PC-3 (cell line): ENCODE measurements at regions not wholly inside any gene's neighbourhood (a gene's known extent, or its start where the extent isn't known, plus 50 kb on each side); places are given as distances from the start of the nearest gene placed in this dataset.

Experiments
- ATAC-seq: fragments of 200-7000 bp; cut with Tn5 transposase; 2 replicates; pipeline ENCODE4 v1.9.1; 2020; ENCODE audit warnings: mild to moderate bottlenecking, moderate library complexity
- BruUV-seq: library from RNA; stranded (reverse); fragments of 400-500 nt; replicated peaks from 2 replicates; lab custom pipeline; 2021; lab: Mats Ljungman, UMichigan
- CTCF ChIA-PET: fragments of 300-600 bp; sonication (Branson Sonifier 250); formaldehyde crosslinking; loops from one replicate; lab custom pipeline; 2022; ENCODE audit warnings: antibody characterized with exemption; lab: Charles Lee
- POLR2A ChIA-PET: fragments of 300-600 bp; sonication (Branson Sonifier 250); formaldehyde crosslinking; loops from one replicate; lab custom pipeline; 2022; ENCODE audit warnings: antibody characterized with exemption; ENCODE audit not compliant: unreplicated experiment; lab: Charles Lee
- DNase-seq: peaks from one replicate; pipeline ENCODE4 v3.0.0-alpha.2; 2015
- H2AFZ ChIP-seq: fragments of 300-600 bp; sonication (generic); 2 replicates; pipeline ENCODE4 v1.6.0; 2016; ENCODE audit warnings: antibody characterized with exemption, low read length
- H3F3A ChIP-seq: fragments of 300-600 bp; sonication (generic); one replicate; pipeline ENCODE4 v1.6.0; 2017; ENCODE audit warnings: antibody characterized with exemption, low read length, control low read depth, mild to moderate bottlenecking; ENCODE audit not compliant: unreplicated experiment
- H3K27ac ChIP-seq: fragments of 300-600 bp; sonication (generic); 2 replicates; pipeline ENCODE4 v1.5.1; 2016; ENCODE audit warnings: mild to moderate bottlenecking, low read length
- H3K27me3 ChIP-seq: fragments of 300-600 bp; sonication (generic); 2 replicates; pipeline ENCODE4 v1.6.1; 2016; ENCODE audit warnings: low read length, mixed read lengths
- H3K36me3 ChIP-seq: fragments of 300-600 bp; sonication (generic); 2 replicates; pipeline ENCODE4 v1.6.1; 2016; ENCODE audit warnings: low read depth, mixed run types, low read length, mixed read lengths
- H3K4me1 ChIP-seq: fragments of 300-600 bp; sonication (generic); 2 replicates; pipeline ENCODE4 v1.5.1; 2016; ENCODE audit warnings: low read length; ENCODE audit not compliant: insufficient read depth
- H3K4me2 ChIP-seq: fragments of 300-600 bp; sonication (generic); 2 replicates; pipeline ENCODE4 v1.6.0; 2016; ENCODE audit warnings: low read length
- H3K4me3 ChIP-seq: fragments of 300-600 bp; sonication (generic); 2 replicates; pipeline ENCODE4 v1.5.1; 2016; ENCODE audit warnings: mild to moderate bottlenecking, low read length, mixed read lengths
- H3K79me2 ChIP-seq: fragments of 300-600 bp; sonication (generic); 2 replicates; pipeline ENCODE4 v1.6.1; 2017; ENCODE audit warnings: low read length, mixed read lengths
- H3K9ac ChIP-seq: fragments of 300-600 bp; sonication (generic); 2 replicates; pipeline ENCODE4 v1.6.0; 2016; ENCODE audit warnings: mild to moderate bottlenecking, low read length
- H3K9me2 ChIP-seq: fragments of 300-600 bp; sonication (generic); replicated peaks from 2 replicates; pipeline ENCODE4 v1.6.1; 2016; ENCODE audit warnings: mixed run types, low read length, mixed read lengths
- H3K9me3 ChIP-seq: fragments of 300-600 bp; sonication (generic); 2 replicates; pipeline ENCODE4 v1.6.1; 2016; ENCODE audit warnings: low read length, mixed read lengths
- H4K20me1 ChIP-seq: fragments of 300-600 bp; sonication (generic); 2 replicates; pipeline ENCODE4 v1.6.1; 2016; ENCODE audit warnings: low read length, mixed read lengths
- EZH2 ChIP-seq: fragments of 300-600 bp; sonication (generic); IDR thresholded peaks from one replicate; pipeline ENCODE4 v1.6.1; 2017; ENCODE audit warnings: antibody characterized with exemption, mild to moderate bottlenecking, low read length; ENCODE audit not compliant: unreplicated experiment
- EZH2phosphoT487 ChIP-seq: fragments of 300-600 bp; sonication (generic); IDR thresholded peaks from 2 replicates; pipeline ENCODE4 v1.6.1; 2018; ENCODE audit warnings: mild to moderate bottlenecking, antibody characterized with exemption, low read length, borderline replicate concordance
- intact Hi-C: fragments of 100-400 bp; cut with micrococcal nuclease; formaldehyde crosslinking; loops from 2 replicates; pipeline ENCODE4 v1.9.0; 2023
- TF ChIP-seq, protein P1 (sequence below): fragments of 300-600 bp; sonication (generic); conservative IDR thresholded peaks from 2 replicates; pipeline ENCODE4 v1.5.1; 2017; ENCODE audit warnings: antibody characterized with exemption, low read depth, mild to moderate bottlenecking, low read length

DNA sequence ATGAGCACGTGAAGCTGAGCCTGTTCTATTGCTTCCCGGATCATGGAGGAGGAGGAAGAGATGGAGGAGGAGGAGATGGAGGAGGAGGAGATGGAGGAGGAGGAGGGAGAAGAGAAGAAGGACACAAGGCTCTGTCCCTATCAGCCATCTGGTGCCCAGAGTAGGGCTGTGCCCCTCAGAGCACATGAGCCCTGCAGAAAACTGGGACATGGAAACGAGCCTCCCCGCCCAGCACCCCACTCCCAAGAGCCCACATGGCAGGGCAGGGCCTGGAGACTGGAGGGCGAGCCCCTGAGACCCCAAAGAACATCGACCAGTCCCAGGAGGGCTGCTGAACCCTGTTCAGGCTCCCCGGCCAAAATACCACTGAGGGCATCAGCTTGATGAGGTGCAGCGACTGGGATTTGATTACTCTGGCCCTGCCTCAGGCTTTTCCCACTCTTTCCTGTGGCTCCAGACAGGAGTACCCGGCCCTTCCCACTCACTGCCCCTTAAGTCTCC lies 285.6 kb downstream of the UACA start:
- Histone ChIP-seq H3K9me3 (no peaks in the 10 kb centered on the region), H3K36me3 (no peaks in the 10 kb centered on the region), H3K27ac (no peak overlapping the region), H3K9ac (no peak overlapping the region), H3K4me1 (peaks cover 22% of the 10 kb centered on the region), H3K27me3 (no peaks in the 10 kb centered on the region), H2AFZ (no peak overlapping the region), H3F3A (peaks cover 4% of the 10 kb centered on the region), H3K4me2 (no peak overlapping the region), H3K4me3 (no peak overlapping the region), H3K79me2 (no peaks in the 10 kb centered on the region), H4K20me1 (no peaks in the 10 kb centered on the region), H3K9me2 (no peaks in the 10 kb centered on the region)
- no TSS peak for BruUV-seq
- ChIA-PET CTCF (no interaction called here), POLR2A (no interaction called here)
- no peak for TF ChIP-seq EZH2
- TF ChIP-seq, protein P1, sequence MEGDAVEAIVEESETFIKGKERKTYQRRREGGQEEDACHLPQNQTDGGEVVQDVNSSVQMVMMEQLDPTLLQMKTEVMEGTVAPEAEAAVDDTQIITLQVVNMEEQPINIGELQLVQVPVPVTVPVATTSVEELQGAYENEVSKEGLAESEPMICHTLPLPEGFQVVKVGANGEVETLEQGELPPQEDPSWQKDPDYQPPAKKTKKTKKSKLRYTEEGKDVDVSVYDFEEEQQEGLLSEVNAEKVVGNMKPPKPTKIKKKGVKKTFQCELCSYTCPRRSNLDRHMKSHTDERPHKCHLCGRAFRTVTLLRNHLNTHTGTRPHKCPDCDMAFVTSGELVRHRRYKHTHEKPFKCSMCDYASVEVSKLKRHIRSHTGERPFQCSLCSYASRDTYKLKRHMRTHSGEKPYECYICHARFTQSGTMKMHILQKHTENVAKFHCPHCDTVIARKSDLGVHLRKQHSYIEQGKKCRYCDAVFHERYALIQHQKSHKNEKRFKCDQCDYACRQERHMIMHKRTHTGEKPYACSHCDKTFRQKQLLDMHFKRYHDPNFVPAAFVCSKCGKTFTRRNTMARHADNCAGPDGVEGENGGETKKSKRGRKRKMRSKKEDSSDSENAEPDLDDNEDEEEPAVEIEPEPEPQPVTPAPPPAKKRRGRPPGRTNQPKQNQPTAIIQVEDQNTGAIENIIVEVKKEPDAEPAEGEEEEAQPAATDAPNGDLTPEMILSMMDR, result no peak
- ATAC-seq (no peak), DNase-seq (no peak)
- intact Hi-C loops, result loop anchor here (5.0 kb wide), 1 partner anchor 380 kb away; the partner anchor contains the start of gene TLE3

DNA sequence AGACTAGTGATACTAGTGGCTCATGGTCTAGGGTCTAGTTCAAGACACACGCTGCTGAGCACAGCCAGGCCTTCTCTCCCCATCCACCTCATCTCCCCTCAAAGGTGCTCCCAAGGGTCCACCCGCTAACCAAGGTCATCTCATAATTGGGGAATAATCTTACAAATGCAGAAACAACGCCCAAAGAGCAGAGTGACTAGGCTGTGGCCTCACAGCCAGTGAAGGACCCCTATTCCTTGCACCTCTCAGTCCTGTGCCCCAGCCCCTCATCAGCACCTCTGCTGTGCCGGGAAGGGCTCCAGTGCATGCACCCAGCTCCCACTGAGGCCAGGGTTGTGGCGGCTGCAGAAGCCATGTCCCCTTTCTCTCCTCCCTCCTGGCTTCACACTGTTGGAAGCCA lies 286.9 kb downstream of the UACA start:
- TF ChIP-seq EZH2 (no peak), EZH2phosphoT487 (no peak)
- TF ChIP-seq, protein P1, result no peak
- Histone ChIP-seq H3K9me3 (no peaks in the 10 kb centered on the region), H2AFZ (no peak overlapping the region), H3K9ac (no peak overlapping the region), H3K79me2 (no peaks in the 10 kb centered on the region), H3K9me2 (no peaks in the 10 kb centered on the region), H4K20me1 (no peaks in the 10 kb centered on the region), H3K36me3 (no peaks in the 10 kb centered on the region), H3K4me2 (no peak overlapping the region), H3F3A (peaks cover 4% of the 10 kb centered on the region), H3K27me3 (no peaks in the 10 kb centered on the region), H3K4me3 (no peak overlapping the region), H3K4me1 (peaks cover 22% of the 10 kb centered on the region), H3K27ac (no peak overlapping the region)
- no peak for DNase-seq
- ATAC-seq, result no peak
- no TSS peak for BruUV-seq
- ChIA-PET CTCF (no interaction called here), POLR2A (no interaction called here)
- intact Hi-C loops, result loop anchor here (5.0 kb wide), 1 partner anchor 379 kb away; the partner anchor contains the start of gene TLE3

DNA sequence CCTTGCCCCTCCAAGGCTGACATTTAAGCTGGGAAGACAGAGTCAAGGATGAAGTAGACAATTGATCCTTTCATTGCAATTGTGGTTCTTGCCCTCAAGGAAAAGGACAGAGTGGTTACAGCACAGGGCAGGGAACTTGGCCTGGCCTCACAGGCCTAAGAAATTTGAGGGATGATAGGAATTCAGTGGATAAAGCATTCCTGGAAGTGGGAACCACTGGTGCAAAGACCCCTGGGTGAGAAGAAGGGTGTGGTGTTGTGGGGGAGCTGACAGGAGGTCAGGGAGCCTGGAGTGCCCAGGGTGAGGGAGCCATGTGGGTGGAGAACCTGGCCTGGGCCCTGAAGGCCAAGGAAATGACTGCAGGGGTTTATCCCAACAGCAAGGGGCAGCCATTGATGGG lies 287.4 kb downstream of the UACA start:
- peak overlapping the region; percentile 93 for H3K27ac ChIP-seq
- BruUV-seq, result no TSS peak
- H3K9ac ChIP-seq, result no peak overlapping the region
- H3K36me3 ChIP-seq, result no peaks in the 10 kb centered on the region
- intact Hi-C loops, result loop anchor here (2.0 to 5.0 kb wide), 2 partner anchors 33 to 379 kb away; partner anchors contain the start of gene TLE3
- DNase-seq, result no peak
- ChIA-PET CTCF (interaction anchor here (1.4 kb wide), 1 partner anchor 9 kb away, joined by 5 read pairs; no protein-coding TSS in a partner anchor), POLR2A (no interaction called here)
- H2AFZ ChIP-seq, result peak overlapping the region; percentile 78
- peaks cover 4% of the 10 kb centered on the region for H3F3A ChIP-seq
- TF ChIP-seq EZH2, result no peak
- TF ChIP-seq, protein P1, result no peak
- TF ChIP-seq EZH2phosphoT487, result no peak
- no peak overlapping the region for H3K4me3 ChIP-seq
- H3K4me1 ChIP-seq, result peaks cover 22% of the 10 kb centered on the region
- no peak for ATAC-seq
- no peaks in the 10 kb centered on the region for H3K27me3 ChIP-seq
- H4K20me1 ChIP-seq, result no peaks in the 10 kb centered on the region
- peak overlapping the region; percentile 80 for H3K4me2 ChIP-seq
- no peaks in the 10 kb centered on the region for H3K79me2 ChIP-seq
- H3K9me2 ChIP-seq, result no peaks in the 10 kb centered on the region
- H3K9me3 ChIP-seq, result no peaks in the 10 kb centered on the region
